GM23338 (cell line): ENCODE measurements at regions not wholly inside any gene's neighbourhood (a gene's known extent, or its start where the extent isn't known, plus 50 kb on each side); places are given as distances from the start of the nearest gene placed in this dataset.

Experiments used
- ATAC-seq: fragments of 200-7000 bp; cut with Tn5 transposase; 3 replicates; pipeline ENCODE4 v1.9.1; 2020
- DNase-seq: peaks from one replicate; pipeline ENCODE4 v3.0.0-alpha.2; 2015; ENCODE audit warnings: low spot score
- H2AFZ ChIP-seq: fragments of 200-600 bp; sonication (generic); 2 replicates; pipeline ENCODE4 v1.8.0; 2016; ENCODE audit warnings: antibody characterized with exemption, mild to moderate bottlenecking, moderate library complexity
- H3F3A ChIP-seq: fragments of 200-600 bp; sonication (generic); replicated peaks from 2 replicates; pipeline ENCODE4 v1.8.0; 2017; ENCODE audit warnings: antibody characterized with exemption, mixed run types, low read depth
- H3K27ac ChIP-seq: fragments of 200-600 bp; sonication (generic); 2 replicates; pipeline ENCODE4 v1.6.1; 2016; ENCODE audit warnings: low read depth
- H3K27me3 ChIP-seq: fragments of 200-600 bp; sonication (generic); 2 replicates; pipeline ENCODE4 v1.8.0; 2016; ENCODE audit warnings: mild to moderate bottlenecking, mixed run types, moderate library complexity; ENCODE audit not compliant: insufficient read depth
- H3K36me3 ChIP-seq: fragments of 200-600 bp; sonication (generic); 2 replicates; pipeline ENCODE4 v1.8.0; 2016; ENCODE audit warnings: mild to moderate bottlenecking; ENCODE audit not compliant: insufficient read depth
- H3K4me1 ChIP-seq: fragments of 200-600 bp; sonication (generic); 2 replicates; pipeline ENCODE4 v1.8.0; 2016; ENCODE audit warnings: mild to moderate bottlenecking, moderate library complexity; ENCODE audit not compliant: insufficient read depth
- H3K4me2 ChIP-seq: fragments of 200-600 bp; sonication (generic); 2 replicates; pipeline ENCODE4 v1.7.1; 2017; ENCODE audit warnings: mixed run types
- H3K4me3 ChIP-seq: fragments of 200-600 bp; sonication (generic); 2 replicates; pipeline ENCODE4 v1.6.1; 2016; ENCODE audit warnings: mixed run types
- H3K79me2 ChIP-seq: fragments of 200-600 bp; sonication (generic); replicated peaks from 2 replicates; pipeline ENCODE4 v1.8.0; 2017; ENCODE audit warnings: mild to moderate bottlenecking; ENCODE audit not compliant: insufficient read depth
- H3K9me2 ChIP-seq: fragments of 200-600 bp; sonication (generic); 2 replicates; pipeline ENCODE4 v1.8.0; 2017; ENCODE audit not compliant: insufficient read depth
- H4K20me1 ChIP-seq: fragments of 200-600 bp; sonication (generic); replicated peaks from 2 replicates; pipeline ENCODE4 v1.8.0; 2017; ENCODE audit warnings: mild to moderate bottlenecking; ENCODE audit not compliant: insufficient read depth
- H3K27ac Mint-ChIP-seq: 2 replicates; pipeline ENCODE4 v1.8.0; 2020; ENCODE audit warnings: inconsistent platforms, mild to moderate bottlenecking, moderate library complexity, mixed read lengths
- H3K27me3 Mint-ChIP-seq: 3 replicates; pipeline ENCODE4 v1.8.0; 2022; ENCODE audit warnings: low read depth, mild to moderate bottlenecking, moderate library complexity, mixed read lengths, inconsistent platforms; ENCODE audit not compliant: insufficient read depth, poor library complexity
- H3K36me3 Mint-ChIP-seq: 3 replicates; pipeline ENCODE4 v1.8.0; 2021; ENCODE audit warnings: low read depth, mild to moderate bottlenecking, inconsistent platforms, moderate library complexity, mixed read lengths
- H3K4me1 Mint-ChIP-seq: 3 replicates; pipeline ENCODE4 v1.8.0; 2020; ENCODE audit warnings: mild to moderate bottlenecking, inconsistent platforms, mixed read lengths
- H3K4me3 Mint-ChIP-seq: 3 replicates; pipeline ENCODE4 v1.8.0; 2021; ENCODE audit warnings: moderate library complexity, mild to moderate bottlenecking, inconsistent platforms, mixed read lengths
- H3K9me3 Mint-ChIP-seq: 3 replicates; pipeline ENCODE4 v1.8.0; 2020; ENCODE audit warnings: moderate library complexity, mild to moderate bottlenecking, inconsistent platforms, mixed read lengths
- CREB1 ChIP-seq: fragments of 250-450 bp; sonication (Bioruptor Pico); IDR thresholded peaks from 2 replicates; pipeline ENCODE4 v1.5.0; 2020; ENCODE audit warnings: low read depth, mild to moderate bottlenecking, moderate library complexity
- ETS1 ChIP-seq: IDR thresholded peaks from 2 replicates; pipeline ENCODE4 v1.6.1; 2016; ENCODE audit warnings: antibody characterized with exemption
- EZH2 ChIP-seq: fragments of 200-600 bp; sonication (generic); IDR thresholded peaks from one replicate; pipeline ENCODE4 v1.8.0; 2017; ENCODE audit warnings: antibody characterized with exemption, mild to moderate bottlenecking, low read depth; ENCODE audit not compliant: unreplicated experiment
- EZH2phosphoT487 ChIP-seq: fragments of 200-600 bp; sonication (generic); IDR thresholded peaks from one replicate; pipeline ENCODE4 v1.8.1; 2018; ENCODE audit warnings: antibody characterized with exemption; ENCODE audit not compliant: unreplicated experiment
- JUNB ChIP-seq: IDR thresholded peaks from one replicate; pipeline ENCODE4 v1.6.1; 2016; ENCODE audit warnings: antibody characterized with exemption; ENCODE audit not compliant: unreplicated experiment
- NANOG ChIP-seq: IDR thresholded peaks from 2 replicates; pipeline ENCODE4 v1.6.1; 2016; ENCODE audit warnings: antibody characterized with exemption, borderline replicate concordance
- POLR2AphosphoS5 ChIP-seq: IDR thresholded peaks from 2 replicates; pipeline ENCODE4 v1.6.1; 2016; ENCODE audit warnings: antibody characterized with exemption, low read depth
- REST ChIP-seq: IDR thresholded peaks from one replicate; pipeline ENCODE4 v1.6.1; 2018; ENCODE audit warnings: antibody characterized with exemption; ENCODE audit not compliant: unreplicated experiment
- STAT1 ChIP-seq: IDR thresholded peaks from one replicate; pipeline ENCODE4 v1.6.1; 2016; ENCODE audit warnings: antibody characterized with exemption; ENCODE audit not compliant: unreplicated experiment
- ZNF114 ChIP-seq: fragments of 250-450 bp; sonication (Bioruptor Pico); IDR thresholded peaks from 2 replicates; pipeline ENCODE4 v1.5.0; 2020; ENCODE audit warnings: mild to moderate bottlenecking, moderate library complexity
- ZNF331 ChIP-seq: fragments of 250-450 bp; sonication (Bioruptor Pico); IDR thresholded peaks from 2 replicates; pipeline ENCODE4 v1.5.0; 2020; ENCODE audit warnings: low read depth, mild to moderate bottlenecking, moderate library complexity
- ZNF462 ChIP-seq: fragments of 250-450 bp; sonication (Bioruptor Pico); IDR thresholded peaks from 2 replicates; pipeline ENCODE4 v1.5.0; 2020; ENCODE audit warnings: mild to moderate bottlenecking, moderate library complexity
- TF ChIP-seq, protein P1 (sequence below), 2 experiments: fragments of 200-600 bp in 1 of 2; sonication (generic) in 1 of 2; conservative IDR thresholded peaks; 2 replicates each; pipeline versions ENCODE4 v1.5.1 to v1.6.1; 2016 to 2017; ENCODE audit warnings: antibody characterized with exemption in 2 of 2, low read depth in 2 of 2, mild to moderate bottlenecking in 2 of 2, moderate library complexity in 1 of 2

- Histone ChIP-seq H3K79me2 (no peaks in the 10 kb centered on the region), H3K27ac (no peak overlapping the region), H3K36me3 (no peaks in the 10 kb centered on the region), H4K20me1 (no peaks in the 10 kb centered on the region), H3K9me2 (peaks cover 25% of the 10 kb centered on the region), H2AFZ (no peak overlapping the region), H3K4me2 (no peak overlapping the region), H3F3A (no peaks in the 10 kb centered on the region), H3K27me3 (no peaks in the 10 kb centered on the region), H3K4me3 (no peak overlapping the region), H3K4me1 (peaks cover 4% of the 10 kb centered on the region; the same call in 1 of the 2 replicates)
- TF ChIP-seq EZH2phosphoT487: no peak
- no peak for TF ChIP-seq ZNF331
- no peak for TF ChIP-seq STAT1
- TF ChIP-seq, protein P1, sequence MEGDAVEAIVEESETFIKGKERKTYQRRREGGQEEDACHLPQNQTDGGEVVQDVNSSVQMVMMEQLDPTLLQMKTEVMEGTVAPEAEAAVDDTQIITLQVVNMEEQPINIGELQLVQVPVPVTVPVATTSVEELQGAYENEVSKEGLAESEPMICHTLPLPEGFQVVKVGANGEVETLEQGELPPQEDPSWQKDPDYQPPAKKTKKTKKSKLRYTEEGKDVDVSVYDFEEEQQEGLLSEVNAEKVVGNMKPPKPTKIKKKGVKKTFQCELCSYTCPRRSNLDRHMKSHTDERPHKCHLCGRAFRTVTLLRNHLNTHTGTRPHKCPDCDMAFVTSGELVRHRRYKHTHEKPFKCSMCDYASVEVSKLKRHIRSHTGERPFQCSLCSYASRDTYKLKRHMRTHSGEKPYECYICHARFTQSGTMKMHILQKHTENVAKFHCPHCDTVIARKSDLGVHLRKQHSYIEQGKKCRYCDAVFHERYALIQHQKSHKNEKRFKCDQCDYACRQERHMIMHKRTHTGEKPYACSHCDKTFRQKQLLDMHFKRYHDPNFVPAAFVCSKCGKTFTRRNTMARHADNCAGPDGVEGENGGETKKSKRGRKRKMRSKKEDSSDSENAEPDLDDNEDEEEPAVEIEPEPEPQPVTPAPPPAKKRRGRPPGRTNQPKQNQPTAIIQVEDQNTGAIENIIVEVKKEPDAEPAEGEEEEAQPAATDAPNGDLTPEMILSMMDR (conservative IDR thresholded peaks at IDR 0.05; ENCODE audit: low read depth in 2 of 2): no peak
- no peak for TF ChIP-seq NANOG
- no peak for TF ChIP-seq POLR2AphosphoS5
- no peak for TF ChIP-seq ZNF114 (CRISPR knock-in tag)
- no peak for TF ChIP-seq REST
- no peak for TF ChIP-seq CREB1 (CRISPR knock-in tag)
- TF ChIP-seq JUNB: no peak
- no peak for TF ChIP-seq ETS1
- no peak for TF ChIP-seq ZNF462 (CRISPR knock-in tag)
- no peak for TF ChIP-seq EZH2
- Mint-ChIP-seq H3K4me1 (peaks cover 15% of the 10 kb centered on the region), H3K36me3 (no peaks in the 10 kb centered on the region), H3K27me3 (peaks cover 10% of the 10 kb centered on the region), H3K9me3 (no peaks in the 10 kb centered on the region), H3K27ac (no peak overlapping the region; the same call in 1 of the 2 replicates), H3K4me3 (no peak overlapping the region)
- ATAC-seq (no peak), DNase-seq (no peak)
Measured at GRCh38 chr1:232376632-232377493, 253.1 kb downstream of the SIPA1L2 start.
